ENCODE measurements at regions not wholly inside any gene's neighbourhood (a gene's known extent, or its start where the extent isn't known, plus 50 kb on each side); places are given as distances from the start of the nearest gene placed in this dataset.

GRCh38 chr6:156513504-156513903 is 263.7 kb upstream of the ARID1B start:
- TF ChIP-seq CTCF (IDR thresholded peaks at IDR 0.05), result no peak
- TF ChIP-seq POLR2A (IDR thresholded peaks at IDR 0.05), result no peak

All from prostate gland (tissue), 2 donors.